ENCODE measurements at regions not wholly inside any gene's neighbourhood (a gene's known extent, or its start where the extent isn't known, plus 50 kb on each side); places are given as distances from the start of the nearest gene placed in this dataset.

DNA sequence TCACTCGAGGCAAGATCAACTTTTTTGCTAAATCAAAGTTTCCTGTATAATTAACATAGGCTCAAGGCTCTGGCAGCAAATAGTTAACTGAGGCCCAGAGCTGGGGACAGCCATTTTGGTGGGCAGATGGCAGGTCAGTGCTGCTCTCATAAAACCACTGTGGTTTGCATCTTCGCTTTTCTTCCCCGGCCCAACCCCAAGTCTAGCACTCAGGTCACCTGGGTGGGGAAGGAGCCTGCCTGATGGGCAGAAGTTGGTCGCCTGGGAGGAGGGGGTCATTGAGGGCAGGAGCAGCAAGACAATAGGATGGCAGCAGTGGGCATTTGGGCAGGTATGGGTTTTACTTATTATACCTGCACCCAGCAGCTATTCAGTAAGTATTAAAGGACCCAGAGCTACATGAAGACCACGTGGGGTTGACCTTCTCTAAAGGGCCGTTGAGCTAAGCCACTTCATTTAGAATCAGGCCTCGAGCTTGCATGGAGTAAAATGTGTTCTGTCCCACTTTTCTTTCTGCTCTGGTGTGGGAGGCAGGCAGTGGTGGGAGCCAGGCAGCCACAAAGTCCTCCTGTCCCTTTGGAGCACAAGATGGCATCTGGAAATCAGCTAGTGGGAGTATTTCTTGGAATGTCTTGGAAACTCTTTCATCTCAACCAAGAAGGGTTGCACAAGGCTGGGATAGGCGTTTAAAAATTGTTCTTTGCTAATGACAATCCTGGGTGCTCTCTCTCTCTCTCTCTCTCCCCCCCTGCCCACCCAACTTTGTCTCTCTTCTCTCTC, 133.4 kb downstream of the SPAG6 start:
- Histone ChIP-seq H3K27me3 (ENCODE audit: insufficient read depth, low read length) (peaks cover 49% of the 10 kb centered on the region), H2AFZ (ENCODE audit: low read depth, low read length) (no peak overlapping the region)
- H3K27me3 Mint-ChIP-seq (ENCODE audit: low read depth, unreplicated experiment) = peaks cover 58% of the 10 kb centered on the region

GRCh38 chr10:22479419-22479818, 134.1 kb downstream of the SPAG6 start:
- H3K9me3 Mint-ChIP-seq (ENCODE audit: unreplicated experiment) = peaks cover 4% of the 10 kb centered on the region
- no peak for FAIRE-seq
- no peak overlapping the region for H2AFZ ChIP-seq (ENCODE audit: low read depth, low read length)

More for the DNA sequence above, 133.4 kb downstream of the SPAG6 start:
- H3K4me1 Mint-ChIP-seq (ENCODE audit: low read depth, unreplicated experiment) = peaks cover 12% of the 10 kb centered on the region
- Histone ChIP-seq H3K79me2 (ENCODE audit: insufficient read depth, low read length) (no peaks in the 10 kb centered on the region), H3K4me1 (ENCODE audit: insufficient read depth, low read length) (peaks cover 13% of the 10 kb centered on the region), H4K20me1 (ENCODE audit: insufficient read depth, low read length) (no peaks in the 10 kb centered on the region), H3K4me2 (ENCODE audit: low read length) (no peak overlapping the region), H3K9ac (ENCODE audit: low read length) (no peak overlapping the region), H3K36me3 (ENCODE audit: insufficient read depth, low read length) (no peaks in the 10 kb centered on the region), H3K27ac (ENCODE audit: low read depth, low read length) (no peak overlapping the region), H3K9me3 (ENCODE audit: insufficient read depth, low read depth, low read length) (no peaks in the 10 kb centered on the region), H3K4me3 (ENCODE audit: insufficient read depth, low read depth, low read length) (no peak overlapping the region)
- TF ChIP-seq, protein P1, sequence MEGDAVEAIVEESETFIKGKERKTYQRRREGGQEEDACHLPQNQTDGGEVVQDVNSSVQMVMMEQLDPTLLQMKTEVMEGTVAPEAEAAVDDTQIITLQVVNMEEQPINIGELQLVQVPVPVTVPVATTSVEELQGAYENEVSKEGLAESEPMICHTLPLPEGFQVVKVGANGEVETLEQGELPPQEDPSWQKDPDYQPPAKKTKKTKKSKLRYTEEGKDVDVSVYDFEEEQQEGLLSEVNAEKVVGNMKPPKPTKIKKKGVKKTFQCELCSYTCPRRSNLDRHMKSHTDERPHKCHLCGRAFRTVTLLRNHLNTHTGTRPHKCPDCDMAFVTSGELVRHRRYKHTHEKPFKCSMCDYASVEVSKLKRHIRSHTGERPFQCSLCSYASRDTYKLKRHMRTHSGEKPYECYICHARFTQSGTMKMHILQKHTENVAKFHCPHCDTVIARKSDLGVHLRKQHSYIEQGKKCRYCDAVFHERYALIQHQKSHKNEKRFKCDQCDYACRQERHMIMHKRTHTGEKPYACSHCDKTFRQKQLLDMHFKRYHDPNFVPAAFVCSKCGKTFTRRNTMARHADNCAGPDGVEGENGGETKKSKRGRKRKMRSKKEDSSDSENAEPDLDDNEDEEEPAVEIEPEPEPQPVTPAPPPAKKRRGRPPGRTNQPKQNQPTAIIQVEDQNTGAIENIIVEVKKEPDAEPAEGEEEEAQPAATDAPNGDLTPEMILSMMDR (IDR thresholded peaks at IDR 0.05; ENCODE audit: insufficient read depth, low read depth, low read length) = no peak
- TF ChIP-seq EZH2 (IDR thresholded peaks at IDR 0.05; ENCODE audit: insufficient read depth, low read length) = no peak
- no peaks in the 10 kb centered on the region for H3K36me3 Mint-ChIP-seq (ENCODE audit: low read depth, unreplicated experiment)
- H3K4me3 Mint-ChIP-seq (ENCODE audit: unreplicated experiment) = no peak overlapping the region
- DNase-seq (ENCODE audit: low read depth) = no peak
- FAIRE-seq = no peak
- peak overlapping the region; percentile 15 for H3K27ac Mint-ChIP-seq (ENCODE audit: unreplicated experiment)
- H3K9me3 Mint-ChIP-seq (ENCODE audit: unreplicated experiment) = peaks cover 4% of the 10 kb centered on the region

More at GRCh38 chr10:22479419-22479818, 134.1 kb downstream of the SPAG6 start:
- Mint-ChIP-seq H3K4me3 (ENCODE audit: unreplicated experiment) (no peak overlapping the region), H3K4me1 (ENCODE audit: low read depth, unreplicated experiment) (peaks cover 12% of the 10 kb centered on the region), H3K36me3 (ENCODE audit: low read depth, unreplicated experiment) (no peaks in the 10 kb centered on the region), H3K27ac (ENCODE audit: unreplicated experiment) (peak overlapping the region; percentile 15), H3K27me3 (ENCODE audit: low read depth, unreplicated experiment) (peaks cover 51% of the 10 kb centered on the region)
- H4K20me1 ChIP-seq (ENCODE audit: insufficient read depth, low read length) = no peaks in the 10 kb centered on the region
- no peaks in the 10 kb centered on the region for H3K79me2 ChIP-seq (ENCODE audit: insufficient read depth, low read length)
- DNase-seq (ENCODE audit: low read depth) = no peak
- no peaks in the 10 kb centered on the region for H3K9me3 ChIP-seq (ENCODE audit: insufficient read depth, low read depth, low read length)
- no peaks in the 10 kb centered on the region for H3K36me3 ChIP-seq (ENCODE audit: insufficient read depth, low read length)
- no peak overlapping the region for H3K27ac ChIP-seq (ENCODE audit: low read depth, low read length)
- peaks cover 13% of the 10 kb centered on the region for H3K4me1 ChIP-seq (ENCODE audit: insufficient read depth, low read length)
- H3K4me3 ChIP-seq (ENCODE audit: insufficient read depth, low read depth, low read length) = no peak overlapping the region
- TF ChIP-seq, protein P1 (IDR thresholded peaks at IDR 0.05; ENCODE audit: insufficient read depth, low read depth, low read length) = no peak
- TF ChIP-seq EZH2 (IDR thresholded peaks at IDR 0.05; ENCODE audit: insufficient read depth, low read length) = no peak
- no peak overlapping the region for H3K4me2 ChIP-seq (ENCODE audit: low read length)
- H3K9ac ChIP-seq (ENCODE audit: low read length) = no peak overlapping the region
- H3K27me3 ChIP-seq (ENCODE audit: insufficient read depth, low read length) = peaks cover 42% of the 10 kb centered on the region

Data from astrocyte (in vitro differentiated cells and primary cell).